Sigmoid colon (tissue), 6 donors: ENCODE measurements at regions not wholly inside any gene's neighbourhood (a gene's known extent, or its start where the extent isn't known, plus 50 kb on each side); places are given as distances from the start of the nearest gene placed in this dataset.

Experiments
- DNase-seq: peaks from one replicate; pipeline ENCODE4 v3.0.0-alpha.2; 2019
- H3K27ac ChIP-seq, 4 donors: fragments of 200-600 bp; sonication (generic); one replicate each; pipeline ENCODE4 v1.5.1; 2016 to 2019; ENCODE audit warnings: mild to moderate bottlenecking in 1 of 4
- H3K27me3 ChIP-seq, 3 donors: fragments of 200-600 bp; sonication (generic); one replicate each; pipeline ENCODE4 v1.5.1; 2019; ENCODE audit warnings: mild to moderate bottlenecking in 1 of 3
- H3K36me3 ChIP-seq, 4 donors: fragments of 200-600 bp; sonication (generic); one replicate each; pipeline ENCODE4 v1.5.1; 2016 to 2019
- H3K4me1 ChIP-seq, 4 donors: fragments of 200-600 bp; sonication (generic); one replicate each; pipeline ENCODE4 v1.5.1; 2017 to 2019
- H3K4me3 ChIP-seq, 4 donors: fragments of 200-600 bp; sonication (generic); one replicate each; pipeline ENCODE4 v1.5.1; 2017 to 2019; ENCODE audit warnings: mild to moderate bottlenecking in 2 of 4, moderate library complexity in 1 of 4
- H3K9me3 ChIP-seq, 4 donors: fragments of 200-600 bp in 3 of 4; sonication (generic) in 3 of 4; one replicate each; pipeline versions ENCODE4 v1.5.1 to v1.6.1; 2013 to 2019
- CTCF ChIP-seq, 4 experiments: fragments of 450-650 bp in 3 of 4; fragments of 200-600 bp in 1 of 4; IDR thresholded peaks; one replicate each; pipeline ENCODE4 v1.5.1; 2016 to 2019; ENCODE audit warnings: antibody characterized with exemption in 4 of 4, mild to moderate bottlenecking in 3 of 4, moderate library complexity in 2 of 4
- EP300 ChIP-seq, 4 donors: sonication (generic); formaldehyde crosslinking; IDR thresholded peaks; one replicate each; pipeline ENCODE4 v1.6.1; 2017; ENCODE audit warnings: antibody characterized with exemption in 4 of 4
- POLR2A ChIP-seq, 2 donors: fragments of 450-650 bp; IDR thresholded peaks; one replicate each; pipeline ENCODE4 v1.6.1; 2016; ENCODE audit warnings: antibody characterized with exemption in 2 of 2, mild to moderate bottlenecking in 2 of 2, moderate library complexity in 2 of 2
- POLR2AphosphoS5 ChIP-seq, 4 donors: sonication (generic); formaldehyde crosslinking; IDR thresholded peaks; one replicate each; pipeline ENCODE4 v1.6.1; 2017; ENCODE audit warnings: antibody characterized with exemption in 4 of 4
- WGBS, 2 donors: extraction: QIAGEN DNeasy Blood & Tissue Kit; methylation state at CpG; one replicate each; pipeline ENCODE4 v1.1.7; 2013; 5-methylcytosine and 5-hydroxymethylcytosine counted together
- intact Hi-C: fragments of 100-400 bp; cut with DNase I; formaldehyde crosslinking; loops from one replicate; pipeline ENCODE4 v1.15.1; 2023
- donor health status: healthy with polysubstance abuse.
- donor health status: healthy.

GRCh38 chr18:47557160-47557559, 305.7 kb upstream of the SKOR2 start:
- no peak for DNase-seq
- TF ChIP-seq CTCF (IDR thresholded peaks at IDR 0.05) (no peak), EP300 (IDR thresholded peaks at IDR 0.05) (no peak), POLR2AphosphoS5 (IDR thresholded peaks at IDR 0.05) (no peak), POLR2A (IDR thresholded peaks at IDR 0.05) (no peak)
- H3K4me1 ChIP-seq, result no peaks in the 10 kb centered on the region
- H3K36me3 ChIP-seq, result no peaks in the 10 kb centered on the region
- H3K4me3 ChIP-seq, result no peak overlapping the region
- intact Hi-C loops, result no loop called here
- peaks cover 0 to 12% (median 0%) of the 10 kb centered on the region in 3 donors for H3K27me3 ChIP-seq
- no peaks in the 10 kb centered on the region for H3K9me3 ChIP-seq
- no peak overlapping the region for H3K27ac ChIP-seq
- WGBS, 2 donors, result 83 to 89% methylated on average over 7 of the region's 7 CpGs

- intact Hi-C loops, result no loop called here
Measured at GRCh38 chr18:47552783-47553182, 301.3 kb upstream of the SKOR2 start.

GRCh38 chr18:47550611-47551010, 299.2 kb upstream of the SKOR2 start:
- Histone ChIP-seq H3K4me3 (no peak overlapping the region), H3K27me3 (no peaks in the 10 kb centered on the region), H3K9me3 (no peaks in the 10 kb centered on the region), H3K36me3 (no peaks in the 10 kb centered on the region), H3K27ac (no peak overlapping the region), H3K4me1 (no peaks in the 10 kb centered on the region)
- 86% methylated on average over 2 of the region's 2 CpGs for WGBS, 2 donors
- DNase-seq, result no peak
- intact Hi-C loops, result no loop called here
- no peak for TF ChIP-seq CTCF (IDR thresholded peaks at IDR 0.05)
- TF ChIP-seq POLR2A (IDR thresholded peaks at IDR 0.05), result no peak
- TF ChIP-seq POLR2AphosphoS5 (IDR thresholded peaks at IDR 0.05), result no peak
- TF ChIP-seq EP300 (IDR thresholded peaks at IDR 0.05), result no peak

More at GRCh38 chr18:47552783-47553182, 301.3 kb upstream of the SKOR2 start:
- no peak for DNase-seq
- Histone ChIP-seq H3K9me3 (no peaks in the 10 kb centered on the region), H3K27me3 (no peaks in the 10 kb centered on the region), H3K4me3 (no peak overlapping the region), H3K4me1 (no peaks in the 10 kb centered on the region), H3K27ac (no peak overlapping the region), H3K36me3 (no peaks in the 10 kb centered on the region)
- TF ChIP-seq EP300 (IDR thresholded peaks at IDR 0.05), result no peak
- TF ChIP-seq CTCF (IDR thresholded peaks at IDR 0.05), result no peak
- no peak for TF ChIP-seq POLR2A (IDR thresholded peaks at IDR 0.05)
- WGBS, 2 donors, result 82% methylated on average over 3 of the region's 3 CpGs

GRCh38 chr18:47549021-47549540, 297.6 kb upstream of the SKOR2 start:
- Histone ChIP-seq H3K4me3 (no peak overlapping the region), H3K36me3 (no peaks in the 10 kb centered on the region), H3K27me3 (no peaks in the 10 kb centered on the region), H3K27ac (no peak overlapping the region), H3K4me1 (no peaks in the 10 kb centered on the region), H3K9me3 (no peaks in the 10 kb centered on the region)
- TF ChIP-seq POLR2A (IDR thresholded peaks at IDR 0.05) (no peak), POLR2AphosphoS5 (IDR thresholded peaks at IDR 0.05) (no peak), EP300 (IDR thresholded peaks at IDR 0.05) (no peak), CTCF (IDR thresholded peaks at IDR 0.05) (no peak)
- WGBS, 2 donors, result 59 to 65% methylated on average over 2 of the region's 2 CpGs
- no peak for DNase-seq
- intact Hi-C loops, result no loop called here

GRCh38 chr18:47547539-47548202, 296.2 kb upstream of the SKOR2 start:
- intact Hi-C loops, result no loop called here

More at GRCh38 chr18:47547539-47548202, 296.2 kb upstream of the SKOR2 start:
- TF ChIP-seq CTCF (IDR thresholded peaks at IDR 0.05), result no peak
- TF ChIP-seq POLR2A (IDR thresholded peaks at IDR 0.05), result no peak
- TF ChIP-seq POLR2AphosphoS5 (IDR thresholded peaks at IDR 0.05), result no peak
- TF ChIP-seq EP300 (IDR thresholded peaks at IDR 0.05), result no peak
- WGBS, 2 donors, result 81 to 82% methylated on average over 6 of the region's 6 CpGs
- no peak for DNase-seq
- H3K36me3 ChIP-seq, result no peaks in the 10 kb centered on the region
- no peak overlapping the region for H3K4me3 ChIP-seq
- no peaks in the 10 kb centered on the region for H3K9me3 ChIP-seq
- no peaks in the 10 kb centered on the region for H3K27me3 ChIP-seq
- H3K4me1 ChIP-seq, result no peaks in the 10 kb centered on the region
- no peak overlapping the region for H3K27ac ChIP-seq
